CD4-positive, alpha-beta T cell (primary cell): ENCODE measurements at regions not wholly inside any gene's neighbourhood (a gene's known extent, or its start where the extent isn't known, plus 50 kb on each side); places are given as distances from the start of the nearest gene placed in this dataset.

Source experiments
- ATAC-seq: fragments of 200-7000 bp; cut with Tn5 transposase; one replicate; pipeline ENCODE4 v1.10.0; 2022; ENCODE audit warnings: mild to moderate bottlenecking; ENCODE audit not compliant: poor library complexity
- CTCF ChIA-PET: fragments of 350-600 bp; sonication (Branson Sonifier 250); formaldehyde crosslinking; loops from one replicate; lab custom pipeline; 2021; ENCODE audit warnings: antibody characterized with exemption, inconsistent platforms; lab: Charles Lee
- POLR2A ChIA-PET: fragments of 350-600 bp; sonication (Branson Sonifier 250); formaldehyde crosslinking; loops from one replicate; lab custom pipeline; 2021; ENCODE audit warnings: antibody characterized with exemption, inconsistent platforms; lab: Charles Lee
- DNase-seq, 14 experiments: peaks; one replicate each; pipeline ENCODE4 v3.0.0-alpha.2; 2013 to 2020; ENCODE audit warnings: mixed read lengths in 2 of 14
- H3K27ac ChIP-seq, 2 donors: one replicate each; pipeline versions ENCODE4 v1.5.1 to v1.7.0; 2013; ENCODE audit warnings: low read length in 2 of 2, low read depth in 1 of 2, mild to moderate bottlenecking in 1 of 2
- H3K27me3 ChIP-seq, 2 experiments: 1 replicate in 1 of 2; 2 replicates in 1 of 2; pipeline versions ENCODE4 v1.6.1 to v1.7.0; 2013; ENCODE audit warnings: low read length in 2 of 2, control low read depth in 1 of 2, mild to moderate bottlenecking in 1 of 2, moderate library complexity in 1 of 2; ENCODE audit not compliant: insufficient read depth in 2 of 2, control insufficient read depth in 1 of 2
- H3K36me3 ChIP-seq: one replicate; pipeline ENCODE4 v1.6.1; 2013; ENCODE audit warnings: low read length, control low read depth; ENCODE audit not compliant: insufficient read depth
- H3K4me1 ChIP-seq: one replicate; pipeline ENCODE4 v1.6.1; 2013; ENCODE audit warnings: low read length, control low read depth; ENCODE audit not compliant: insufficient read depth
- H3K4me3 ChIP-seq: one replicate; pipeline ENCODE4 v1.5.1; 2013; ENCODE audit warnings: mild to moderate bottlenecking, low read length, moderate library complexity
- H3K9me3 ChIP-seq, 2 experiments: 1 replicate in 1 of 2; 2 replicates in 1 of 2; pipeline versions ENCODE4 v1.6.1 to v1.7.0; 2013; ENCODE audit warnings: low read length in 2 of 2, mild to moderate bottlenecking in 2 of 2, control low read depth in 1 of 2, moderate library complexity in 1 of 2; ENCODE audit not compliant: control insufficient read depth in 1 of 2, insufficient read depth in 1 of 2
- H3K27ac Mint-ChIP-seq: one replicate; pipeline ENCODE4 v1.8.0; 2020; ENCODE audit warnings: mixed read lengths
- H3K27me3 Mint-ChIP-seq: one replicate; pipeline ENCODE4 v1.8.0; 2021; ENCODE audit warnings: mixed read lengths
- H3K36me3 Mint-ChIP-seq: one replicate; pipeline ENCODE4 v1.8.0; 2021; ENCODE audit warnings: low read depth, mixed read lengths
- H3K4me1 Mint-ChIP-seq: one replicate; pipeline ENCODE4 v1.8.0; 2021; ENCODE audit warnings: low read depth, mixed read lengths
- H3K4me3 Mint-ChIP-seq: one replicate; pipeline ENCODE4 v1.8.0; 2020; ENCODE audit warnings: mild to moderate bottlenecking, mixed read lengths
- H3K9me3 Mint-ChIP-seq: one replicate; pipeline ENCODE4 v1.8.0; 2020; ENCODE audit warnings: mixed read lengths
- intact Hi-C, 2 experiments: fragments of 100-400 bp; cut with DNase I in 1 of 2; cut with micrococcal nuclease in 1 of 2; formaldehyde crosslinking; loops; one replicate each; pipeline versions ENCODE4 v1.15.1 to v1.9.0; 2023 to 2025; cut with DNase I, micrococcal nuclease
- TF ChIP-seq, protein P1 (sequence below): fragments of 200-600 bp; IDR thresholded peaks from one replicate; pipeline ENCODE4 v1.8.0; 2022; ENCODE audit warnings: antibody characterized with exemption, mild to moderate bottlenecking

DNA sequence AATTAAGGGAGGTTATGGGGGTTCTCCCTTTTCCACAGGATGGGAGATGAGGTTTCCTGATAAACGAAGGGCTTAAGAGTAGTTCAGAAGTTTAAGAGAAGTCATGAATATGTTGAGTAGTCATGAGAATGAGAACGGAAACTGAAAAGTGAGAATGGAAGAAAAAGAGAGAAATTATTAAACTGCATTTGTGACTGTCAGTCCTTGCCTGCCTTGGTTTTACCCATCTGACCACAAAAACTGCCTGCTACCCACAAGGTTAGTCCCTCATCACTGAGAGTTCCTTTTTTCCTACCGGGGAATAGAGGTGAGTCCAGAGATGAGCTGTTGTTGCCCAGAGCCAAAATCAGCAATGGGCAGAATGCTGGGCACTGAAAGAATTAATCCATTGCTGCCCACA lies 174.1 kb upstream of the BET1 start:
- Histone ChIP-seq H3K27me3 (no peaks in the 10 kb centered on the region), H3K36me3 (no peaks in the 10 kb centered on the region), H3K4me3 (no peak overlapping the region), H3K9me3 (no peaks in the 10 kb centered on the region), H3K27ac (no peak overlapping the region), H3K4me1 (no peaks in the 10 kb centered on the region)
- DNase-seq: no peak
- Mint-ChIP-seq H3K4me1 (no peaks in the 10 kb centered on the region), H3K27ac (no peak overlapping the region), H3K36me3 (no peaks in the 10 kb centered on the region), H3K4me3 (no peak overlapping the region), H3K27me3 (no peaks in the 10 kb centered on the region), H3K9me3 (no peaks in the 10 kb centered on the region)
- TF ChIP-seq, protein P1, sequence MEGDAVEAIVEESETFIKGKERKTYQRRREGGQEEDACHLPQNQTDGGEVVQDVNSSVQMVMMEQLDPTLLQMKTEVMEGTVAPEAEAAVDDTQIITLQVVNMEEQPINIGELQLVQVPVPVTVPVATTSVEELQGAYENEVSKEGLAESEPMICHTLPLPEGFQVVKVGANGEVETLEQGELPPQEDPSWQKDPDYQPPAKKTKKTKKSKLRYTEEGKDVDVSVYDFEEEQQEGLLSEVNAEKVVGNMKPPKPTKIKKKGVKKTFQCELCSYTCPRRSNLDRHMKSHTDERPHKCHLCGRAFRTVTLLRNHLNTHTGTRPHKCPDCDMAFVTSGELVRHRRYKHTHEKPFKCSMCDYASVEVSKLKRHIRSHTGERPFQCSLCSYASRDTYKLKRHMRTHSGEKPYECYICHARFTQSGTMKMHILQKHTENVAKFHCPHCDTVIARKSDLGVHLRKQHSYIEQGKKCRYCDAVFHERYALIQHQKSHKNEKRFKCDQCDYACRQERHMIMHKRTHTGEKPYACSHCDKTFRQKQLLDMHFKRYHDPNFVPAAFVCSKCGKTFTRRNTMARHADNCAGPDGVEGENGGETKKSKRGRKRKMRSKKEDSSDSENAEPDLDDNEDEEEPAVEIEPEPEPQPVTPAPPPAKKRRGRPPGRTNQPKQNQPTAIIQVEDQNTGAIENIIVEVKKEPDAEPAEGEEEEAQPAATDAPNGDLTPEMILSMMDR: no peak
- ChIA-PET CTCF (no interaction called here), POLR2A (no interaction called here)
- ATAC-seq: no peak
- intact Hi-C loops: no loop called here

DNA sequence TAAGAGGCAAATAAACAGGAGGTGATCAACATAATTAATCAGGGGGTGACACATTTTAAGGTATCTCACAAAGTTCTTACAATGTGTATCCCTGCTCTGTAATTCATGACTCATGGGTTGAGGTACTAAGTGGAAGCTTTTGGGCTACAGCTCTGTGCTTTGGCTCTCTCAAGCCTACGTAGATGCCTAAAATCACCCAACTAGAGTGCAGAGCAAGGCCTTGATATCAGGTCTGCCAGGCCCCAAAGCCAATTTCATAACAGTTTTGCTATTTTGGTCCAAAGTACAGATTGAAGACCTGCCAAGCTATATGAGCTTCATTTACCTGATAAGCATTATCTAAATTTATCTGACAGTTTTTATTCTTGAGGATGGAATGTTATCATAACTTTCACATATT lies 175.3 kb upstream of the BET1 start:
- H3K27ac ChIP-seq: no peak overlapping the region
- no peak overlapping the region for H3K4me3 ChIP-seq
- CTCF ChIA-PET: no interaction called here
- no peak overlapping the region for H3K27ac Mint-ChIP-seq
- no peaks in the 10 kb centered on the region for H3K27me3 ChIP-seq
- H3K27me3 Mint-ChIP-seq: no peaks in the 10 kb centered on the region
- intact Hi-C loops: no loop called here
- no peaks in the 10 kb centered on the region for H3K36me3 Mint-ChIP-seq
- H3K4me3 Mint-ChIP-seq: no peak overlapping the region
- POLR2A ChIA-PET: no interaction called here
- TF ChIP-seq, protein P1: no peak
- ATAC-seq (no peak), DNase-seq (no peak)
- no peaks in the 10 kb centered on the region for H3K4me1 Mint-ChIP-seq
- no peaks in the 10 kb centered on the region for H3K9me3 ChIP-seq
- H3K4me1 ChIP-seq: no peaks in the 10 kb centered on the region
- no peaks in the 10 kb centered on the region for H3K36me3 ChIP-seq
- no peaks in the 10 kb centered on the region for H3K9me3 Mint-ChIP-seq

GRCh38 chr7:94182066-94182465 lies 177.9 kb upstream of the BET1 start:
- Mint-ChIP-seq H3K27ac (no peak overlapping the region), H3K4me1 (no peaks in the 10 kb centered on the region), H3K27me3 (no peaks in the 10 kb centered on the region), H3K9me3 (no peaks in the 10 kb centered on the region), H3K4me3 (no peak overlapping the region), H3K36me3 (no peaks in the 10 kb centered on the region)
- Histone ChIP-seq H3K4me1 (no peaks in the 10 kb centered on the region), H3K27me3 (no peaks in the 10 kb centered on the region), H3K4me3 (no peak overlapping the region), H3K27ac (no peak overlapping the region), H3K9me3 (no peaks in the 10 kb centered on the region), H3K36me3 (no peaks in the 10 kb centered on the region)
- CTCF ChIA-PET: no interaction called here
- POLR2A ChIA-PET: no interaction called here
- no peak for DNase-seq
- TF ChIP-seq, protein P1: no peak
- intact Hi-C loops: no loop called here
- no peak for ATAC-seq
